Endothelial cell (in vitro differentiated cells): ENCODE measurements at regions not wholly inside any gene's neighbourhood (a gene's known extent, or its start where the extent isn't known, plus 50 kb on each side); places are given as distances from the start of the nearest gene placed in this dataset.

Experiments used
- DNase-seq: peaks from one replicate; pipeline ENCODE4 v3.0.0; 2021; ENCODE audit warnings: low spot score
- H3K27ac Mint-ChIP-seq: one replicate; pipeline ENCODE4 v1.8.0; 2021; ENCODE audit warnings: mixed read lengths, inconsistent platforms; ENCODE audit not compliant: unreplicated experiment
- H3K27me3 Mint-ChIP-seq: one replicate; pipeline ENCODE4 v1.8.0; 2021; ENCODE audit warnings: mild to moderate bottlenecking, moderate library complexity, mixed read lengths, inconsistent platforms; ENCODE audit not compliant: unreplicated experiment
- H3K36me3 Mint-ChIP-seq: one replicate; pipeline ENCODE4 v1.8.0; 2021; ENCODE audit warnings: mild to moderate bottlenecking, low read depth, mixed read lengths, inconsistent platforms; ENCODE audit not compliant: unreplicated experiment
- H3K4me1 Mint-ChIP-seq: one replicate; pipeline ENCODE4 v1.8.0; 2021; ENCODE audit warnings: mild to moderate bottlenecking, mixed read lengths, inconsistent platforms; ENCODE audit not compliant: unreplicated experiment
- H3K4me3 Mint-ChIP-seq: one replicate; pipeline ENCODE4 v1.8.0; 2021; ENCODE audit warnings: mild to moderate bottlenecking, mixed read lengths, inconsistent platforms; ENCODE audit not compliant: unreplicated experiment
- H3K9me3 Mint-ChIP-seq: one replicate; pipeline ENCODE4 v1.8.0; 2021; ENCODE audit warnings: mixed read lengths, inconsistent platforms; ENCODE audit not compliant: unreplicated experiment
- CTCF ChIP-seq: fragments of 200-600 bp; sonication (generic); IDR thresholded peaks from one replicate; pipeline ENCODE4 v1.5.0; 2021; ENCODE audit warnings: antibody characterized with exemption; ENCODE audit not compliant: unreplicated experiment

- no peak for DNase-seq
- Mint-ChIP-seq H3K36me3 (no peaks in the 10 kb centered on the region), H3K4me3 (no peak overlapping the region), H3K9me3 (no peaks in the 10 kb centered on the region), H3K27me3 (no peaks in the 10 kb centered on the region), H3K27ac (no peak overlapping the region), H3K4me1 (peaks cover 7% of the 10 kb centered on the region)
- TF ChIP-seq CTCF = no peak
Observed at GRCh38 chr10:121288864-121289661, 309.2 kb downstream of the FGFR2 start.

DNA sequence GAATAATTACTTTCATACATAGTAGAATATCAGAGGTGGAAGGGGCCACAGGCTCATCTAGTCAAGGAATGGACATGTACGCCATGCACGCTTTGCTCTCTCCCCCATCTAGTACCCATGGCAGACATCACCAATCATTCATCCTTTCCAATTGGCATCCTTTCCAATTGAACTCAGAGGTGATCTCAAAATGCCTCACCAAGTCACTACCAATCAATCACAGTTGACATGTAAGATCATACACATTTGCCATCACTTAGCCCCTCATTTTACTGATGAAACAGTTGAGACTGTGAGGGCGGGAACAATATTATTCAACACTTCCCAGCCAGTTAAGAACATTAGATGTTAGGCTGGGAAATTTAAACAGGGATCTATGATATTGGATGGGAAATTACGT is 308.4 kb downstream of the FGFR2 start:
- Mint-ChIP-seq H3K27me3 (no peaks in the 10 kb centered on the region), H3K4me3 (no peak overlapping the region), H3K27ac (no peak overlapping the region), H3K4me1 (peaks cover 7% of the 10 kb centered on the region), H3K9me3 (no peaks in the 10 kb centered on the region), H3K36me3 (no peaks in the 10 kb centered on the region)
- no peak for DNase-seq
- no peak for TF ChIP-seq CTCF

DNA sequence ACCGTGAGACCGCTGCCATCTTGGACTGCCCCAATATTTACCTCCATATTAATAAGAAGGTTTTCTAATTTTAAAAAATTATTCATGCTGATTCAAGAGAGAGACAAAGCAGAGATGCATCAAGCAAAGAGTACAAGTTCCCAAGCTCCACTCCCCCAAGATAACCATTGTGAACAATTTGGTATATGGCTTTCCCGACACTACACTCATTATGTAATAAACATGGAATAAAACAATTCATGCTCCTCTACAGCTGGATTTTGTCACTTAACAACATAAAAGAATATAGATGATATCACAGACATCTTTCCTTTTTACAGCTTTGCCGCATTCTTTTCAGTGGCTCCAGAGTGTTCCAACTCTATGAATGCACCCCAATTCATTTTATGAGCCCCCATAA is 307.6 kb downstream of the FGFR2 start:
- no peak for DNase-seq
- Mint-ChIP-seq H3K27me3 (no peaks in the 10 kb centered on the region), H3K27ac (no peak overlapping the region), H3K4me3 (no peak overlapping the region), H3K9me3 (no peaks in the 10 kb centered on the region), H3K36me3 (no peaks in the 10 kb centered on the region), H3K4me1 (peaks cover 7% of the 10 kb centered on the region)
- TF ChIP-seq CTCF = no peak

DNA sequence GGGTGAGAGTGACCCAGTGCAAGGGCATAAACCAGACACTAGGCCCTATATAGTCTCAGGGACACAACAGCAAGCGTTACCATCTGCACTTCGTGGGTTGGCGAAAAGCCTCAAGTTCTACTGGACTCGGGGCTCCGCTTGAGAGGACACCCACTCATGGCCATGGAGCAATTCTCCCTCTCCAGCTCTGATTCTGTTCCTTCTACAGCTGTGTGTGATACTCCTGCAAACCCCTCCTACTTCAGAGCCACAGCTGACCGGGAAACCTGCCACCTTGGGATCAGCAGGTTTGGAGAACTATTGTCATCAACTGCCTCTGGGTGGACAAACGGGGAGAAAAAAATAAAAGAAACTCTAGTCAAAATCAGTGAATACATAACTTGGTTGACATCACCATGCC is 306.9 kb downstream of the FGFR2 start:
- DNase-seq = no peak
- H3K4me1 Mint-ChIP-seq = peaks cover 7% of the 10 kb centered on the region
- H3K27me3 Mint-ChIP-seq = no peaks in the 10 kb centered on the region
- no peak for TF ChIP-seq CTCF
- no peaks in the 10 kb centered on the region for H3K36me3 Mint-ChIP-seq
- H3K9me3 Mint-ChIP-seq = no peaks in the 10 kb centered on the region
- H3K4me3 Mint-ChIP-seq = no peak overlapping the region
- H3K27ac Mint-ChIP-seq = no peak overlapping the region

- peaks cover 7% of the 10 kb centered on the region for H3K4me1 Mint-ChIP-seq
- no peak for TF ChIP-seq CTCF
- H3K36me3 Mint-ChIP-seq = no peaks in the 10 kb centered on the region
- DNase-seq = no peak
- no peak overlapping the region for H3K27ac Mint-ChIP-seq
- no peak overlapping the region for H3K4me3 Mint-ChIP-seq
- no peaks in the 10 kb centered on the region for H3K27me3 Mint-ChIP-seq
- no peaks in the 10 kb centered on the region for H3K9me3 Mint-ChIP-seq
Observed at GRCh38 chr10:121291823-121292222, 306.4 kb downstream of the FGFR2 start.
